H4 (cell line): ENCODE measurements at regions not wholly inside any gene's neighbourhood (a gene's known extent, or its start where the extent isn't known, plus 50 kb on each side); places are given as distances from the start of the nearest gene placed in this dataset.
"Not testable (repeated sequence)": the region's sequence is repeated elsewhere in the genome, so short reads cannot be mapped to it uniquely, and the experiment has no call there.

Experiments
- DNase-seq: peaks from one replicate; pipeline ENCODE4 v3.0.0-alpha.2; 2015; ENCODE audit warnings: low spot score

GRCh38 chr12:116361414-116362223, 84.1 kb upstream of the MED13L start:
- DNase-seq: no peak

DNA sequence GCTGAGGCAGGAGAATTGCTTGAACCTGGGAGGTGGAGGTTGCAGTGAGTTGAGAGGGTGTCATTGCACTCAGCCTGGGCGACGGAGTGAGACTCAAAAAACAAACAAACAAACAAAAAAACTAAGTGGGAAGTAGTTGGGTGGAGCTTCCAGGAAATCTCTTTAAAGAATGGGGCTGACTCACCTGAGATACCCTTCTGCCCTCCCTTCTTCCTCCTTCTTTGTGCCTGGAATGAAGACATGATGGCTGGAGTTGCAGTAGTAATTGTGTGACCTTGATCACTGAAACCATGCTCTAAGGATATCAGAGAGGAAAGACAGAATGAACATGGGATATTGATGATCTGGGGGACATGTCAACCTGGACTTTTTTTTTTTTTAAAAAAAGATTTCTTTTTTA, 87.6 kb upstream of the MED13L start:
- DNase-seq: no peak

DNA sequence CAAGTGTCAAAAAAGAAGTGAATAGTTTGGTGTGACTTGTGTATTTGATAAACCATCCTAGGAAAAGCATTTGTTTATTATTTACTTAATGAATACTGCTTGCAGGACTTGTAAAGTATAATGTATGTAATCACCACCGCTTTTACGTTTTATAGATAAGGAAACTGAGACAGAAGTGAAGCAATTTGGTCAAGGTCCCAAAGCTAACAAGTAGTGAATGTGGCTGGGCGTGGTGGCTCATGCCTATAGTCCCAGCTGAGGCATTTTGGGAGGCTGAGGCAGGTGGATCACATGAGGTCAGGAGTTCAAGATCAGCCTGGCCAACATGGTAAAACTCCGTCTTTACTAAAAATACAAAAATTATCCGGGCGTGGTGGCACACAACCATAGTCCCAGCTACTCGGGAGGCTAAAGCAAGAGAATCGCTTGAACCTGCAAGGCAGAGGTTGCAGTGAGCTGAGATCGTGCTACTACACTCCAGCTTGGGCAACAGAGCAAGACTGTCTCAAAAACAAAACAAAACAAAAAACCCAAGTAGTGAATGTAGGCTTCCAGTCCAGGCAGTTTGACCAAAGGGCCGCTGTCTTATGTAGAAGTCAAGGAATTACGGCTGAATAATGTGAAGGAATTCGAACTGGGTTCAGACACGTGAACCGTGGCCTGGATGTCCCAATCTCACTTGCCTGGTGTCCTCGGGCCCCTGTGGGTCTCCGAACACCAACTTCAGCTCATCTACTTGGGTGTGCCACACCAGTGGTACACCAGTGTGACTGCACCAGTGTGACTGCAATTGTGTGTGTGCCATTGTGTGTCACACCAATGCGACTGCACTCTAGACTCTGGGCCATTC, 88.3 kb upstream of the MED13L start:
- DNase-seq: no peak

GRCh38 chr12:116366456-116366776, 88.9 kb upstream of the MED13L start:
- DNase-seq: peak; percentile 49

DNA sequence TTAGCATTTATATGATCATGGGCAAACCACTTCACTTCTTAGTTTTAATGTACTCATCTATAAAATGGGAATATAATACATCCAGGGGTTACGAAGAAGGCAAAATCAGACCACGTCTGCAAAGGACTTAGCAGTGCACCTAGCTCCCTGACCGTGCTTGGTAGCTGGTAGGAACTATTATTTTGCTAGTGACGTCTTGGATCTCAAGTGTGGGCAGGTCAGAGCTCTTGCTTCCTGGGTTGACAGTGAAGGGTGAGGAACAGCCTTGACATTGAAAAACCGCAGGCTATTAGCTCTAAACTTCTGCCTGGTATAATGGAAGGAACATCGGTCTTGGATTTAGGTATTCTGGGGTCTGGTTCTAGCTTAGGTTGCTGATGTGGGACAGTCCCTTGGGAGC, 89.3 kb upstream of the MED13L start:
- no peak for DNase-seq

- DNase-seq: no peak
Observed at GRCh38 chr12:116368196-116369194, 91.0 kb upstream of the MED13L start.

- no peak for DNase-seq
Observed at GRCh38 chr12:116370004-116370404, 92.5 kb upstream of the MED13L start.

DNA sequence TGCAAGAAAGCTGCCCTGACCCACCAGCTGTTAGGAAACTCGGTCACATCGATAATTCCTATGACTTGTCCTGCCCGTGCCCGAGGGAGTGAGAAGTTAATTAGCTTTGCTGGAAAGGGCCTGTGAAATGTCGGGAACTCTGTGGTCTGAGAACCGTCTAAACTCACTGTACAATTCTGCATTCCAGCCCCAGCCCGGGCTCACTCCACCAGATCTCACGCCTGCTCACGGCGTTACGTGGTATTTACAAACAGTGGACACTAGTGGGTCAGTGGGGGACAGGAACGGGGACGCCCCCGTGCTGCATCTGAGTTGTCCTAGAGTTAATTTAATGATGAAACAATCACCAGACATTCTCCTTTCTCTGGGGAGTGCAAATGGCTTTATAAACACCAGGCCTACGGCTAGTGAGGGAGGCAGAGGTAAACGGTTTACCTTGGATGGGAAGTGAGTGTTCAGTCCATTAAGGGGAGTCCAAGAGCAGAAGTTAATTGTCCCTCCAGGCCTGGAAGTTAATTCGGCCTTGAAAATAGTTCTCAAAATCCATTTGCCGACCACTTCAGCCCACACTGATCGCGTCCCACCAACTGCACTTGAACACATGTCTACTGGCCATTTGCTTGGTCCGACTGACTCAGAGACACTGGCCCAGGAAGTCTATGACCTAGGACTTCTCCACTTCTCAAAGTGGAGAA, 93.5 kb upstream of the MED13L start:
- no peak for DNase-seq

DNA sequence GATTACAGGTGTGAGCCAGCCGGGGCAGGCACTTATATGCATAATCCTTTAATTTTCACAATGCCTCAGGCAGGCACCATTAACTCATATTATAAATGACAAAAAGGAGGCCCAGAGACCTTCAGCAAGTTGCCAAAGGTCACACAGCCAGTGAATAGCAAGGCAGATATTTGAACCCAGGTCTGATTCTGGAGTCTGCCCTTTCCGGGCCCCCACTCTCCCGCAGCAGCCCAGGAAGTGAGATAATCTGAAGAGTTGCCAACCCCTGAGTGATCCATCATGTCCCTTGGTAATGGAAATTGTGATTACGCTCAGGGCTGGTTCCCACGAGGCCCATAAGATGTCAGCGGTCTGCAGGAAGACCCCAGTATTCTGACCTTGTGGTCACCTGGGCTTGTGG, 95.3 kb upstream of the MED13L start:
- DNase-seq: no peak

DNA sequence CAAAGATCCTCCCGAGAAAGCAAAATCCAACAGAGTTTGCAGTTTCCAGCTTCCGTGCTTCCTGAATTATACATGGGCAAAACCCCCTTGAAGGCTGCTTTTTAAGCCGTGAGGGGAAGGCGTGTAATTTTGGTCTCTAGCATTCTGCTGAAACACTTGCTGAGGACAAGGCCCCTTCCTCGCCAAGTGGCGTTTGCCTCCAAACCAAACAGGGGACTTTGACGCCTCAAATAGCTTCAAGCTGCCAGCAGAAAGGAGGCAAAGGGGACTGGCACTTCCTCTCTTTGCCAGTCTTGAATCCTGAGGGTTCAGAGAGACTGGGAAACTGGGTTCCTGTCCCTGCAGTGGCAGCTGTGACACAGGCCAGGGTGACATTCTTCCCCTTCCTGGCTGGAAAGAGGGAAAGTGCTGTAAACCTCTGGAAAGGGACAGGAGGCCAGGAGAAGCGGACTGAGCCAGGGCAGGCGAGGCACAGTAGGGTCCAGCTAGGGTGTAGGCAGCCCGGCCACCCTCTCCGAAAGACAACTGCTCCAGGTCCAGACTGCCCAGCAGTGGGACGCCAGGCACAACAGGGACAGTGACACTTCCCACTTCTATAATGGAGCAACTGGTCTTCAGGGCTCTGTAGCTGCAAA, 96.2 kb upstream of the MED13L start:
- DNase-seq: no peak

GRCh38 chr12:116374207-116374606, 96.7 kb upstream of the MED13L start:
- no peak for DNase-seq

GRCh38 chr12:116375278-116375842, 97.9 kb upstream of the MED13L start:
- DNase-seq: no peak

GRCh38 chr12:116376354-116377193, 99.1 kb upstream of the MED13L start:
- no peak for DNase-seq

DNA sequence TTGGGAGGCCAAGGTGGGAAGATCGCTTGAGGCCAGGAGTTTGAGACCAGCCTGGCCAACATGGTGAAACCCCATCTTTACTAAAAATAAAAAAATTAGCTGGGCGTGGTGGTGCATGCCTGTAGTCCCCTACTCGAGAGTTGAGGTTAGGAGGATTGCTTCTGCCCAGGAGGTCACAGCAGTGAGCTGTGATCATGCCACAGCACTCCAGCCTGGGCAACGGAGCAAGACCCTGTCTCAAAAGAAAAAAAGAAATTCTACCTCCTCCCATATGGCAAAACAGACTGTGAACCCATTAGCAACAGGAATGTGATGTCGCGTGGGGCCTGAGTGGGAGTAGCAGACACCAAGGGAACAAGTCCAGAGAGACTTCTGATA, 99.7 kb upstream of the MED13L start:
- not testable (repeated sequence) for DNase-seq

DNA sequence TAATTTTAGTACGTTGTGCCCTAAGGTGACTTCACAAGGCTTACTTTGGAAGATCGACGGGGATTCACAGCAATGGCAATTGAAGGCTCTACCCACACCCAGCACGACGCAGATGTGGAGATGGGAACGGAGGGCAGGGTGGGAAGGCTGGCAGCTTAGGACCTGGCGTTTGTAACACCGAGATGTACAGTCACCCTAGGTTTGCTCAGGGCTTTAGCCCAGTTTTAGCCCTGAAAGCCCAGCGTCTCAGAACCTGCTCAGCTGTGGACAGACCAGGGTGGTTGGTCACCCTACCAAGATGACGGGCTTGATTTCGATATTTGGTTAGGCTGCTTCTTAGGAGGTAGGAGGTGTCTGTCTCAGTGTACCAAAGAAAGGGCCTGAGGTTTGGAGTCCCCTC, 100.5 kb upstream of the MED13L start:
- no peak for DNase-seq

DNA sequence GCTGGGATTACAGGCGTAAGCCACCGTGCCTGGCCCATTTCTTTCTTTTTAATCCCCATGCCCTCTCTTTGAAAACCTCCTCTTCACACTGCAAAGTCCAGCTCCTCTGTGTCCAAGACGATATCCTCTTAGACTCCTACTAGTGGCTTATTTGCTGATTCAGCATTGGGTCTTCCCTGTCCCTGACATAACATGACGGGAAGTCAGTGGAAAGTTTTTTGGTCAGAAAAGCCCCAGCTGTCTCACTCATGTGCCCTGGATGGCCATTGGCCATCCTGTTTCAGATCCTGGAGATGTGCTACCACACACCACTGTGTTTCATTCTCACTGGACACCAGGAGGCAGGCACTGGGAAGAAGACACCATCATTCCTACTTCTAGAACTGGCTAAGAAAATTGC, 102.6 kb upstream of the MED13L start:
- DNase-seq: no peak

- not testable (repeated sequence) for DNase-seq
Observed at GRCh38 chr12:116380740-116381139, 103.2 kb upstream of the MED13L start.

- no peak for DNase-seq
Observed at GRCh38 chr12:116381240-116381743, 103.8 kb upstream of the MED13L start.
